HG03135 (cell line): ENCODE measurements at regions not wholly inside any gene's neighbourhood (a gene's known extent, or its start where the extent isn't known, plus 50 kb on each side); places are given as distances from the start of the nearest gene placed in this dataset.

Experiments used
- ATAC-seq: cut with Tn5 transposase; IDR thresholded peaks from one replicate; pipeline ENCODE4 v1.9.1; 2021; ENCODE audit warnings: mild to moderate bottlenecking, moderate library complexity; ENCODE audit not compliant: unreplicated experiment

DNA sequence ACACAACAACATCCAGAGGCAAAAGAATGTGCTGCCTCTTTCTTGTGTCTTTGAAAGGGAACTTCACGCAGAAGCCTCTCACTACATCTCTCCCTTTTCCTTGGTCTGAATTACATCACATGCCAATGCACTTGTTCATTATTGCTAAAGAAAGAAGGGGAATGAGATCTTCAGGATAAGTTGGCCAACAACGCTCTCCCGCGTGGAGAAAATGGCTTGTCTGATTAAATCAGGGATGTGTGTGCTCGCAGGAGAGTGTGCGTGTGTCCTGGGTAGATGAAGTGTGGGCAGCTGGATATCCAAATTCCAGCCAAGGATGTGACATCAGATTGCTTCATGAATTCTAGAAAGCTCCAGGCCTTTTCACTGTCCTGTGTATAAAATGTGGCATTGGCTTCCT lies 541.6 kb upstream of the FZD8 start:
- no peak for ATAC-seq

- no peak for ATAC-seq
These were observed 541.0 kb upstream of the FZD8 start for GRCh38 chr10:36183056-36183455.

GRCh38 chr10:36182606-36183005 lies 540.5 kb upstream of the FZD8 start:
- ATAC-seq = no peak

- no peak for ATAC-seq
These were observed 540.1 kb upstream of the FZD8 start for GRCh38 chr10:36182179-36182566.

GRCh38 chr10:36181426-36182178 lies 539.5 kb upstream of the FZD8 start:
- ATAC-seq = no peak

- ATAC-seq = no peak
These were observed 536.5 kb upstream of the FZD8 start for GRCh38 chr10:36178616-36179015.

DNA sequence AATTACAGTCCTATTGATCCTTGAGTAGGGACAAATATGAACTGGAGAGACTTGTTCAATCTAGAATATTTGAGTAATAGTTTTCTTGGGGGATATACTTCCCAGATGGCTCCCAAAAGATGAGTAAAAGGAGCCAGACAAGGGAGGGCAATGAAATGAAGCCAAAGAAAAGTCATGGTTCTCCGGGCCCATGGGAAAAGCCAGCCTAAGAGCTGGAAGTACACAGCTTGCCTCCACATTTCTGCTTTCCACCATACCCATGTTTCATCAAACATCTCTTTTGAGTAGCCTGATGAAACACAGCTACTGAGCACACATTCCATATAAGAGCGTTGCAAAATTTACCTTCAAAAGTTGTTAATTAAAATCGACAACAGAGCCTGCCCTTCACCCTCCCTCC lies 535.0 kb upstream of the FZD8 start:
- no peak for ATAC-seq

- ATAC-seq = no peak
These were observed 533.9 kb upstream of the FZD8 start for GRCh38 chr10:36175954-36176353.

- no peak for ATAC-seq
These were observed 531.3 kb upstream of the FZD8 start for GRCh38 chr10:36173364-36173763.

- ATAC-seq = no peak
These were observed 530.2 kb upstream of the FZD8 start for GRCh38 chr10:36171953-36172940.

GRCh38 chr10:36171556-36171952 lies 529.5 kb upstream of the FZD8 start:
- ATAC-seq = no peak

GRCh38 chr10:36170943-36171501 lies 528.9 kb upstream of the FZD8 start:
- no peak for ATAC-seq

DNA sequence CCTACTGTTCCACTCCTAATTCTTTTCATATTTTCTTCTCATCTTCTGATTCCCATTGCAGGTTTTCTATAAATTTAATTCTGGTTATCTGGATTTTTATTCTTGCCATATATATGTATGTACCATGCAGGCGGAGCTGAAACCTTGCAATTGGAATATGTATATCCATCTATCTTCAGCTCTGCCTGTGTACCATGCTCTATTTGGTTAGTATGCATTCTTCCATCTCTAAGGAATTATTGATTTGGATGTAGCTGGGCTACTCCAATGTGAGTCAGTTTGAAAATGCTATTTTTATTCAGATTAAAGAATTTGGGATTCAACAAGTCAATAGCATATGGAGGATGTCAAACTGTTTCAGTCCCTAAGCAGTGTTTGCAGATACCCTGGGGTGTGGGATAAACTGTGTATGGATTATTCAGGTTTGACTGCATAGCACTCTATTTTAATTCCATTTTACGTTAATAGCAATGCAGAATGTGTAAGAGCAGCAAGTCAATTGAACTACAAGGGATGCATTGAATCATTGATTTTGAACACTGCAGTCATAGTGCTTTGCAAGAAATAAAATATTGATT lies 528.1 kb upstream of the FZD8 start:
- ATAC-seq = no peak

GRCh38 chr10:36168777-36169176 lies 526.7 kb upstream of the FZD8 start:
- ATAC-seq = no peak

DNA sequence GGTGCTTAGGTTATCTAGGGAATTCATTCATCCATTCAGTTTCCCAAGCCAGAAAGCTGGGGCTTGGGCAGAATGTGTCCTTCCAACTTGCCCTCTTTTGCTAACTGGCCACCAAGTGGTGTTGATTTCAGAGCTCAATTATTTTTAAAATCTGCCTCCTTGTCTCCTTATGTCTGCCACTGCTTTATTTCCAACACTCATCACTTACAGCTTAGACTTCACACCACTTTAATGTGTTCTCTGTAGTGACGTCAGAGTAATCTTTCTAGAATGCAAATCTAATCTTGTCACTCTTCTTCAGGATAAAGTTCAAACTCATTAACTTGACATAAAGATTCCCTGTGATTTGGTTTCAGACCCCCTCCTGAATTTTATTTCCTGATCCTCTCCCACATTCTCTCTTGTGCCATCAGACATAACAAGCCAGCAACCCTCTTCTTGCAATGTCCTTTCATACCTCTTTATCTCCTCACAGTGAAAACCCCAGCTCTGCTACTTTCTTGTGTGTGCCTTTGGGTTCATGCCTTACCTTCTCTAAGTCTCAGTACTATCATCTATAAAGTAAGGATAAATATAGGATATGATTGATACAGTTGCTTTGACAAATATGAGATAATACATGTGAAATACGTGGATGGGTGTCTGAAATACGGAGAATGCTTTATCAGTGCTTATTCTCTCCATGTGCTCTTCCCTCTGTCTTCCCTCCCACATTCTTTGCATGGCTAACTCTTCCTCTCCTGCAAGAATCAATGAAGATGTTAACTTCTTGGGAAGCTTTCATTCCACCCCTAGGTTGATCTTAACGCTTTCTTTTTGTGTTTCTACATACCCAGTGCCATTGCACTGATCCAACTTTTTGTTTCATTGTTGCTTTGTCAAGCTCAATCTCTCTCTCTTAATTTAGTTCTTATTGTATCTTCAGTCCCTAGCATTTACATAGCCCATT lies 522.7 kb upstream of the FZD8 start:
- ATAC-seq = no peak

DNA sequence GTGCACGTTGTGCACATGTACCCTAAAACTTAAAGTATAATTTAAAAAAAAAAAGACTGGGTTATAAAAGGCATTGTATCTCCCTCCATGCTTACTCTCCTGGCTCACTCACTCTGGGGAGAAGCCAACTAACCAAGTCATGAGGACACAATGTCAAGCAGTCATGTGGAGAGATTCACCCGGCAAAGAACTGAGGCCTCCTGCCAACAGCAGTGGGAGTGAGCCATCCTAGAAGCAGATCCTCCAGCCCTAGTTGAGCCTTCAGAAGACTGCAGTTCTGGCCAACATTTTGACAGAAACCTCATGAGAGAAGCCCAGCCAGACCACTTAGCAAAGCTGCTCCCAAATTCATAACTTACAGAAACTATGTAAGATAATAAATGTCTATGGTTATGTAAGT lies 521.7 kb upstream of the FZD8 start:
- ATAC-seq = no peak

DNA sequence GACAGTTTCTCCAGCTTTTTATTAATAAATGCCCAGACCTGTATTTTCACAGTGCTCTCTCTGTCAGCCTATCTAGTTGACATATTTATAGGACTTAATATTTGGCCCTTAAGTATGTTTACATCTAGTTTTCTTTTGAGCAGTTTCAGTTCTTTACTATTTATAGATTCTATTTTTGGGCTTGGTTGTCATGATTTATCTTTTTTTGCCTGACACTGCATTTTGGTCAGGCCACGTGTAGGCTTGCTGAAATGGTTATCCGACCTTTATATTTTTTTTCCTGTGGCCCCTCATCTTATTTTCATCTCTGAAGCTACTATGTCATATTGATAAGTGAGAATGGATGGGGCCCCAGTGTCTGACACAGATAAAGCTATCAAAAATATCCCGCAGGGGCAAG lies 515.4 kb upstream of the FZD8 start:
- no peak for ATAC-seq

- ATAC-seq = no peak
These were observed 506.1 kb upstream of the FZD8 start for GRCh38 chr10:36148207-36148606.

DNA sequence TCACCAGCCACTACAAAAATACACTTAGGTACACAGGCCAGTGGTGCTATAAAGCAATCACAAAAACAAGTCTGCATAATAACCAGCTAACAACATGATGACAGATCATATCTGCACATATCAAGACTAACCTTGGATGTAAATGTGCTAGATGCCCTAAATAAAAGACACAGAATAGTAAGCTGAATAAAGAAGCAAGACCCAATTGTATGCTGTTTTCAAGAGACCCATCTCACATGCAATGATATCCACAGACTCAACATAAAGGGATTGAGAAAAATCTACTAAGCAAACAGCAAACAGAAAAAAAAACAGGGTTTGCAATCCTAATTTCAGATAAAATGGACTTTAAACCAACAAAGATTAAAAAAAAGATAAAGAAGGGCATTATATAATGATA lies 505.4 kb upstream of the FZD8 start:
- ATAC-seq = no peak

DNA sequence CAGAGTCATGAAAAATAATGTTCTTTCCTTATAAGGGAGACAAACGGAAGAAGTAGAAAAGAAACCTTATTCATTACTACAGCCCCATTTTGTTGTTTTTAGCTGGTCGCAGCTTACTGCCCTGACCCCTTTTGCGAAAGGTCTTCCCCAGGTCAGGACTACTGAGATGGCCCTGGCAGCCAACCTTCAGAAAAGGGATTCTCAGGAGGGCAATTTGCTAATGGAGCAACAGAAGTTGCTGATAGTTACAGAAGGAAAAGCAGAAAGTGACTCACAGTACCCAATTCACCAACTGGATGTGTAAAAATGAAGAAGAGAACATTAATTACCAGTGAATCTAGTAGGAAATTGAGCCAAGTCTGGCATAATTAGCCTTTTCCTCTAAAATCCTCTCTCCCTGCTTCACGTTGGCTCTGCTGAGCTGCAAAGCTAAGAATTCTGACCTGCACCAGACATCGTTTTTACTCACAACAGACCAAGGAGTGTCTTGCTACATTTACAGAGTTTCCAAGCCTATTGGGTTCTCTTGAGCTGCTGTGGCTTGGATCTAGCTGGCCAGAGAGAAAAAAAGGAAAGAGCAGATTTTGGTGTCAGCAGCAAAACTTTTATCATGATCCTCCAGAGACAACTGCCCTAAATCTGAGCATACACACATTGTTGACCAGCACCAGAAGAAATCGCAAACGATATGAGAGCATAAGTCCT lies 499.9 kb upstream of the FZD8 start:
- ATAC-seq = no peak
